HG02588 (cell line): ENCODE measurements at regions not wholly inside any gene's neighbourhood (a gene's known extent, or its start where the extent isn't known, plus 50 kb on each side); places are given as distances from the start of the nearest gene placed in this dataset.

Source experiments
- ATAC-seq: cut with Tn5 transposase; IDR thresholded peaks from one replicate; pipeline ENCODE4 v1.9.1; 2021; ENCODE audit warnings: mild to moderate bottlenecking, moderate library complexity; ENCODE audit not compliant: unreplicated experiment

GRCh38 chr20:39894067-39894466 is 795.0 kb downstream of the MAFB start:
- no peak for ATAC-seq

- no peak for ATAC-seq
Measured at GRCh38 chr20:39893003-39893685, 795.9 kb downstream of the MAFB start.

- ATAC-seq, result no peak
Measured at GRCh38 chr20:39890697-39891096, 798.3 kb downstream of the MAFB start.

GRCh38 chr20:39888310-39888709 is 800.7 kb downstream of the MAFB start:
- ATAC-seq, result no peak

GRCh38 chr20:39886650-39887190 is 802.3 kb downstream of the MAFB start:
- ATAC-seq, result no peak

- ATAC-seq, result no peak
Measured at GRCh38 chr20:39885975-39886649, 802.9 kb downstream of the MAFB start.

- ATAC-seq, result no peak
Measured at GRCh38 chr20:39882806-39883205, 806.2 kb downstream of the MAFB start.

- no peak for ATAC-seq
Measured at GRCh38 chr20:39880890-39881289, 808.1 kb downstream of the MAFB start.

- no peak for ATAC-seq
Measured at GRCh38 chr20:39879296-39879695, 809.7 kb downstream of the MAFB start.

GRCh38 chr20:39878809-39879208 is 810.2 kb downstream of the MAFB start:
- ATAC-seq, result no peak

GRCh38 chr20:39878320-39878719 is 810.7 kb downstream of the MAFB start:
- no peak for ATAC-seq

- ATAC-seq, result no peak
Measured at GRCh38 chr20:39877788-39878187, 811.2 kb downstream of the MAFB start.

GRCh38 chr20:39876976-39877635 is 811.9 kb downstream of the MAFB start:
- no peak for ATAC-seq

GRCh38 chr20:39875492-39876110 is 813.4 kb downstream of the MAFB start:
- no peak for ATAC-seq

GRCh38 chr20:39874049-39874893 is 814.8 kb downstream of the MAFB start:
- peak; percentile 89 for ATAC-seq

GRCh38 chr20:39873286-39873685 is 815.8 kb downstream of the MAFB start:
- no peak for ATAC-seq

GRCh38 chr20:39871013-39871412 is 818.0 kb downstream of the MAFB start:
- no peak for ATAC-seq

- ATAC-seq, result no peak
Measured at GRCh38 chr20:39865446-39865845, 823.6 kb downstream of the MAFB start.

- no peak for ATAC-seq
Measured at GRCh38 chr20:39862470-39862891, 826.6 kb downstream of the MAFB start.

GRCh38 chr20:39861381-39861780 is 827.7 kb downstream of the MAFB start:
- ATAC-seq, result no peak
